NB4 (cell line): ENCODE measurements at regions not wholly inside any gene's neighbourhood (a gene's known extent, or its start where the extent isn't known, plus 50 kb on each side); places are given as distances from the start of the nearest gene placed in this dataset.

Source experiments
- CTCF ChIP-seq: IDR thresholded peaks from one replicate; pipeline ENCODE4 v1.5.1; 2012; ENCODE audit warnings: low read depth, low read length
- MAX ChIP-seq: IDR thresholded peaks from 2 replicates; pipeline ENCODE4 v1.6.1; 2011; ENCODE audit warnings: low read depth, low read length
- MYC ChIP-seq: IDR thresholded peaks from 2 replicates; pipeline ENCODE4 v1.6.1; 2011; ENCODE audit warnings: low read depth, low read length
- POLR2A ChIP-seq: IDR thresholded peaks from 2 replicates; pipeline ENCODE4 v1.6.1; 2011; ENCODE audit warnings: mild to moderate bottlenecking; ENCODE audit not compliant: insufficient read length; ENCODE audit errors: extremely low read depth

GRCh38 chr20:52047811-52048764 is 143.5 kb downstream of the ZFP64 start:
- TF ChIP-seq CTCF: no peak
- no peak for TF ChIP-seq POLR2A
- no peak for TF ChIP-seq MAX
- no peak for TF ChIP-seq MYC
